ENCODE measurements at regions not wholly inside any gene's neighbourhood (a gene's known extent, or its start where the extent isn't known, plus 50 kb on each side); places are given as distances from the start of the nearest gene placed in this dataset.

DNA sequence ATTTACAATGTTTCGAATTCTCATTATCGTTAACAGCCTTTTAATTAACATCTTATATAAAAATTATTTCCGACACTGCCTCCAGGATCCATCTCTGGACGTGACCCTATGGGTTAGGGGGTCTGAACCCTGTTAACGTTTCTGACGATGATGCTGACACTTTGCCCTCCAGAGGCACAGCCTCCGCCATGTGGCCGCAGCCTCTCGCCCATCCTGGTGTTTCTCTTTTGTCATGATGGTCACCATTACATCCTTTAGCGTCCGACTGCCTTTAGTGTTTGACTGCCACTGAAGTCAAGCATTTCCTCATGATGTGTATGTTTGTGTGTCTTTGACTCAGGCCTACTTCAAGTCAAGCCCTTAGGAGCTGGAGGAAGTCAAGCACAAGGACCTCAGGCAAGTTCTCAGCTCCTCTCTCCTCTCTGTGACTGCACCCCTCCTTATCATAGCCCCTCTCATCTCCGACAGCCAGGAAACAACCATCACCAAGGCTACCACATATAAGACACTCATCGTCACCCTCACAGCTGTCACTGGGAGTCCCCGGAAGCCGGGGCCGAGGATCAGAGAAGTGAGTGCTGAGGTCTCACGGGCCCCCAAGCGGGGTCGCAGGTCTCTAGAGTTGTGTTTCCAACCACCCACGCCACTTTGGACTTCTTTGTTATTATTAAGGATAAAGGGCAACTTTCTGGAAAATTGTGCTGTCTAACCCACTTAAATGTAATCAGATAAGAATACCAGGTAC is 96.1 kb upstream of the PPP2R2D start:
- no peak overlapping the region for H3K27ac Mint-ChIP-seq
- H3K36me3 Mint-ChIP-seq: peaks cover 0 to 4% of the 10 kb centered on the region in 2 donors
- H3K27me3 Mint-ChIP-seq: peaks cover 20 to 25% of the 10 kb centered on the region in 2 donors
- no peak overlapping the region for H3K4me3 Mint-ChIP-seq
- H3K4me1 Mint-ChIP-seq: no peaks in the 10 kb centered on the region
- peaks cover 3 to 6% of the 10 kb centered on the region in 2 donors for H3K9me3 Mint-ChIP-seq
- DNase-seq: no peak
- no peak for ATAC-seq (replicated peaks)

DNA sequence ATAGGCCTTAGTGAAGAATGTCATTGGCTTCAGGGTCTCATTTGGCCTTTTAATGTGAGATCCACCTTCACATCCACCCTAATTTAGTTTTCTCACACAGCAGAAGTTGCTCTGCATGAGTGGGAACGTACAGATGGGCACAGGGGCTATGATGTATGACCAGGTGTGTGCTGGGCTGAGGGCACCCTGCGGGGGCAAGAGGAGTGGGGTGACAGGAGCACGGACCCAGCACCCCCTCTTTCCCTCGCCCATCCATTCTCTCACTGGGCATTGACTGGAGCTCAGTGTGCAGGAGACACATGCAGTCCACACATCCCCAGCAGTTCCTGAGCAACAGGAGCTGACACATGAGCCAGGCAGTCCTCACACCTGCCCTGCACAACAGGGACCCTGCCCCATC is 95.1 kb upstream of the PPP2R2D start:
- H3K9me3 Mint-ChIP-seq: no peaks in the 10 kb centered on the region
- H3K27me3 Mint-ChIP-seq: peaks cover 15 to 34% of the 10 kb centered on the region in 2 donors
- H3K4me3 Mint-ChIP-seq: no peak overlapping the region
- no peaks in the 10 kb centered on the region for H3K36me3 Mint-ChIP-seq
- no peak for DNase-seq
- ATAC-seq (replicated peaks): no peak
- no peak overlapping the region for H3K27ac Mint-ChIP-seq
- no peaks in the 10 kb centered on the region for H3K4me1 Mint-ChIP-seq

DNA sequence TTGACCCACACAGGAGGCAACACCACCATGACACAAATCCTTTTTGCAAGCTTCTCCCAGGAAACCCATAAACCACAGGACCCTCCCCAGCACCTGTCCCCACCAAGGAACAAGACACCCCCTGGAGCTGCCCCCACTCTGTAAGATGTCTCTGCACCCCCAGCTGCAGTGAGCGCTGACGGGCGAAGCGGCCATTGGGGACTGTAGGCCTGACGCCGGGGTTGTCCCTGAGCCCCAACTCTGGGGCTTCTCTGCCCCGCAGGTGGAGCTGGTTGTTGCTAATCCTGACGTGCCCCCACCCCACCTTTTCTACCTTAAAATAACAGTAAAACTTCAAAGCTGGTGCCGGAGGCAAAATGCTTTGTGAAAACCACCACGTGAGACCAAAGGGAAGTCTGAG is 94.7 kb upstream of the PPP2R2D start:
- Mint-ChIP-seq H3K36me3 (no peaks in the 10 kb centered on the region), H3K9me3 (no peaks in the 10 kb centered on the region), H3K4me1 (no peaks in the 10 kb centered on the region), H3K27me3 (peaks cover 15 to 36% of the 10 kb centered on the region in 2 donors), H3K4me3 (no peak overlapping the region), H3K27ac (no peak overlapping the region)
- DNase-seq (no peak), ATAC-seq (replicated peaks) (no peak)

DNA sequence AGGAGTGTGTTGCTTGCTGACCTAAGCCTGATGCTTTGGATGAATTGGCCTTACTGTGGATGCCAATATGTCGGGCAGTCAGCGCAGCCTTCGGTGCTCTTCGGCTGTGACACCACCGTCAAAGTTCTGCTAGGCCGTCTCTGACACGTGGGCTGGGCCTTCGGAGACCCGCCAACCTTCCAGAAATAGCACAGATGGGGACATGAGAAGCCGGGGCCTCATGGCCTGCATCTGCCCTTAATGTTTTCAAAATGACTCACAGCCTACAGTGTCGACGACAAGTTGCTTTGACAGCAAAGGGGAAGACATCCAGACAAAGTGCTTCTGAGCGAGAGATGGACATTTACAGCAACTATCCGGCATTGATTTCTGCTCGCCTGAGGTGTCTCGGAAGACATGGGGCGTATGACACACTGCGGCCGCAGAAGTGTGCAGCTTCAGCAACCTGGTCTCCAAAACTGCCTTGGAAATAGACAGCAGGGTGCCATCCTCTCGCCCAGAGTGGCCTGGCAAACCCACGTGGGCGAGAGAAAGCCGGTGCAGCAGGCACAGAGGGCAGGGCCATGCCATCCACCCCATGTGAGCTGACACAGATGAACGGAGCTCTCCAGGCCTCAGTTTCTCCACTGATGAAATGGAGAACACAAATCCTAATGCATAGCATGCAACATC is 94.0 kb upstream of the PPP2R2D start:
- no peaks in the 10 kb centered on the region for H3K36me3 Mint-ChIP-seq
- no peak overlapping the region for H3K4me3 Mint-ChIP-seq
- peaks cover 15 to 36% of the 10 kb centered on the region in 2 donors for H3K27me3 Mint-ChIP-seq
- DNase-seq (no peak), ATAC-seq (replicated peaks) (no peak)
- no peaks in the 10 kb centered on the region for H3K4me1 Mint-ChIP-seq
- H3K27ac Mint-ChIP-seq: no peak overlapping the region
- H3K9me3 Mint-ChIP-seq: no peaks in the 10 kb centered on the region

DNA sequence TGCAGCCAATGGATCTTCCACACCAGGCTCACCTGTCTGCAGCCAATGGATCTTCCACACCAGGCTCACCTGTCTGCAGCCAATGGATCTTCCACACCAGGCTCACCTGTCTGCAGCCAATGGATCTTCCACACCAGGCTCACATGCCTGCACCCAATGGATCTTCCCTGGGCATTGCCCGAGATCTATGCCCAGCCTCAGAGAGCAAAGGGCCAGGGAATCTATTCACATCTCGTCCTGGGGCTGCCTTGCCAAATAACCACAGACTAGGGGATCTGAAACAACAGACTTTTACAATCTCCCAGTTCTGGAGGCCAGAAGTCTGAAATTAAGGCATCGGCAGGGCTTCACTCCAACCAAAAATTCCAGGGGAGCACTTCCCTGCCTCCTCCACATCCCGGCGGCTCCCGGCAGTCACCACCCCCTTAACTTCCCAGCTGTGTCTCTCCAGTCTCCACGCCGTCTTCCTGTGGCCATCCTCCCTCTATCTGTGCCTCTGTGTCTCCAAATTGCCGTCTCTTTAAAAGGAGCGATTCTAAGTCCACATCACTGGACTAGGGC is 92.4 kb upstream of the PPP2R2D start:
- H3K9me3 Mint-ChIP-seq: no peaks in the 10 kb centered on the region
- no peaks in the 10 kb centered on the region for H3K4me1 Mint-ChIP-seq
- H3K27ac Mint-ChIP-seq: no peak overlapping the region
- no peak overlapping the region for H3K4me3 Mint-ChIP-seq
- ATAC-seq (replicated peaks) (no peak), DNase-seq (no peak)
- peaks cover 15 to 36% of the 10 kb centered on the region in 2 donors for H3K27me3 Mint-ChIP-seq
- no peaks in the 10 kb centered on the region for H3K36me3 Mint-ChIP-seq

DNA sequence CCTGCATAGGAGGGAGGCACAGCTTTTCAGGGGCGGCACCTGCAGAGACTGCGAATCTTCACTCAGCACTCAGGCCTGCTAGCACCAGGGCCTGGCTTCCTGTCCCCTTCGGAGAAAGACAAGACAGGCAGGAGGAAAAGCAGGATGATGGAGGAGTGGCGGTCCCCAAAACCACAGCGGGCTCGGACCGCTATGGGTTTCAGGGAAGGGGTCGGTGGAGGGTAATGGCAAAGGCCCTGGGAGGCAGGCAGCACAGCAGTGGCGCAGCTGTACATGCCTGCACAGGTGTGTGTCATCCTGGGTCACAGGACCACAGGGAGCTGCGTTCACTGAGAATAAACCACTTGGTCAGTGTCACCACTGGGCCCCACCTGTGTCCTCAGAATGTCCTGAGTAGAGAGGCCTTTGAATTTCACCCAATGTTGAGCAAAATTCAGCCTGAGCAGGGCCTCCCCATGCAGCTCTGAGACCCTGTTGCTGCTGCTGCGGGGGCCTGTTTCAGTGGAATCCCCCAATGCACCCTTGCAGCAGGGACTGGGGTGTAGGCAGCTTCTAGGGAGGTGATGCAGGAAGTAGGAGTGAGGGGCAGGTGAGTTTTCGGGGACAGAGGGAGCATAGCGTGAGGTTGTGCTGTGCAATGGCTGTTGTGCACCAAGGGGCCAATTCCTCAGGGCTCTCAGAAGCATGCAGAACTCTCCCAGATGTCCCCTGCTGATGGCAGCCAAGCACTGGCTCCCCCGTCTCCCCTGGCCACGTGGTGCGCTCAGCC is 90.6 kb upstream of the PPP2R2D start:
- no peak for ATAC-seq (replicated peaks)
- no peak overlapping the region for H3K27ac Mint-ChIP-seq
- H3K9me3 Mint-ChIP-seq: no peaks in the 10 kb centered on the region
- no peaks in the 10 kb centered on the region for H3K4me1 Mint-ChIP-seq
- H3K4me3 Mint-ChIP-seq: no peak overlapping the region
- peaks cover 17 to 26% of the 10 kb centered on the region in 2 donors for H3K27me3 Mint-ChIP-seq
- DNase-seq: no peak
- no peaks in the 10 kb centered on the region for H3K36me3 Mint-ChIP-seq

DNA sequence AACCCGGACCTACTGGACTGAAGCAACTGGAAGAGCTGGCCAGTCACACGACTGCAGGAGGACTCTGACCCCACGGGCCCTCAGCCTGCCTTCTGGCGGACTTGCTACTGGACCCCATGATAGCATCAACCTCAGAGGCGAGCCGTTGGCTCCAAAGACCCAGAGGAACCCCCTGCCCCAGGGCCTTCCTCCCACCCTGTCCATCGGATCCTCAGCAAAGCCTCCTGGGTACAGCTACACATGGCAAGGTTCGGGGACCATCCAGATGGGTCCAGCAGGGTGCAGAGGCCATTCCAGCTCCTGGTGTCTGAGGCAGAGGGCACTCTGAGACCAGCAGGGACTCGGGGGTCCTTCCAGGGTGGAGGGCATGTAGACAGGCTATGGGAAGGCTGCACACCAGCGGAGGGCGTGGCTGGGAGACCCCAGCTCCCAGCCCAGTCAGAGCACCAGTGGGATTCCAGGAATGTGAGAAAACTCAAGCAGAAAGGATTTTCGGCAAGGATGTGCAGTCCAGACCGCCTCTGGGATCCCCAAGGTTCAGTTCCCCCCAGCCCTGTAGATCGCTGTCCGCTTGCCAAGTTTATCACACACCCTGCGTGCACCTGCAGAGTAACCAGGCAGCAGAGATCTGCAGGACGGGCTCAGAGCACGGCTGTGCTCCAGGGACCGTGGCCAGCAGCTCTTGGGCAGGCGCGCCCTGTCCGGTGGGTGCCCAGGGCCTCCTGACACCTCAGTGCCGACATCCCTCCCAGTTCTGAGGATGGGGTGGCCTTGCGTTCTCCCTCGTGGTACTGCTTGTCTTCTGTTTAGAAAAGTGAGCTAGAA is 89.8 kb upstream of the PPP2R2D start:
- ATAC-seq (replicated peaks) (no peak), DNase-seq (no peak)
- no peaks in the 10 kb centered on the region for H3K9me3 Mint-ChIP-seq
- H3K27ac Mint-ChIP-seq: no peak overlapping the region
- no peaks in the 10 kb centered on the region for H3K4me1 Mint-ChIP-seq
- no peaks in the 10 kb centered on the region for H3K36me3 Mint-ChIP-seq
- H3K27me3 Mint-ChIP-seq: peaks cover 16 to 26% of the 10 kb centered on the region in 2 donors
- H3K4me3 Mint-ChIP-seq: no peak overlapping the region

DNA sequence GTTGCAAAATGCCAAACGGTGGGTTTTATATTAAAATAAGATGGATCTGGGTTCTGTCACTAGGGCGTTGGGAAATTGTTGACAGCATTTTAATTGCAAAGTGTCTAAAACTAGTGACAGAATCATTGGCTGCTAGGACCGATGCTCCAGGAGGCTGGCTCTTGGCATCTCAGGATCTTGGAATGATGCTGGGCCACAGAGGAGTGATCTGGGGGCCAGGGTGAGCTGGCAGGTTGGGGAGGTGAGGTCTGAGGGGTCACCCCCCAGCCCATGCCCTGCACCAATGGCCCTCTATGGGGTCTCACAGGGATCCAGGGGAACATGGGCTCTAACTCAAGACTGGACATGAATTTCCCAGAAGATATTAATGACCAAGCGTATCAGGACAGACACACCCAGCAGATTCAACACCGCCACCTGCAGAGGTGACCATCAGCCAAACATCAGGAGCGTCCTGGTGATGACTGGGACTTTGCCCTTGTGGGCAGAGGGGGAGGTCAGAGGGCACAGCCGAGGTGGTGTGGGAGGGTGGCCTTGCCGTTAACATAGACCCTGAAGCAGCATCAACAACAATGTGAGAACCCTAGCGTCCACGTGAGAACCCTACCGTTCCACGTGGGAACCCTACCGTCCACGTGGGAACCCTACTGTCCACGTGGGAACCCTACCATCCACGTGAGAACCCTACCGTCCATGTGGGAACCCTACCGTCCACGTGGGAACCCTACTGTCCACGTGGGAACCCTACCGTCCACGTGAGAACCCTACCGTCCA is 89.0 kb upstream of the PPP2R2D start:
- Mint-ChIP-seq H3K9me3 (no peaks in the 10 kb centered on the region), H3K27me3 (peaks cover 19 to 26% of the 10 kb centered on the region in 2 donors), H3K36me3 (no peaks in the 10 kb centered on the region), H3K27ac (no peak overlapping the region), H3K4me1 (no peaks in the 10 kb centered on the region), H3K4me3 (no peak overlapping the region)
- DNase-seq (no peak), ATAC-seq (replicated peaks) (no peak)

DNA sequence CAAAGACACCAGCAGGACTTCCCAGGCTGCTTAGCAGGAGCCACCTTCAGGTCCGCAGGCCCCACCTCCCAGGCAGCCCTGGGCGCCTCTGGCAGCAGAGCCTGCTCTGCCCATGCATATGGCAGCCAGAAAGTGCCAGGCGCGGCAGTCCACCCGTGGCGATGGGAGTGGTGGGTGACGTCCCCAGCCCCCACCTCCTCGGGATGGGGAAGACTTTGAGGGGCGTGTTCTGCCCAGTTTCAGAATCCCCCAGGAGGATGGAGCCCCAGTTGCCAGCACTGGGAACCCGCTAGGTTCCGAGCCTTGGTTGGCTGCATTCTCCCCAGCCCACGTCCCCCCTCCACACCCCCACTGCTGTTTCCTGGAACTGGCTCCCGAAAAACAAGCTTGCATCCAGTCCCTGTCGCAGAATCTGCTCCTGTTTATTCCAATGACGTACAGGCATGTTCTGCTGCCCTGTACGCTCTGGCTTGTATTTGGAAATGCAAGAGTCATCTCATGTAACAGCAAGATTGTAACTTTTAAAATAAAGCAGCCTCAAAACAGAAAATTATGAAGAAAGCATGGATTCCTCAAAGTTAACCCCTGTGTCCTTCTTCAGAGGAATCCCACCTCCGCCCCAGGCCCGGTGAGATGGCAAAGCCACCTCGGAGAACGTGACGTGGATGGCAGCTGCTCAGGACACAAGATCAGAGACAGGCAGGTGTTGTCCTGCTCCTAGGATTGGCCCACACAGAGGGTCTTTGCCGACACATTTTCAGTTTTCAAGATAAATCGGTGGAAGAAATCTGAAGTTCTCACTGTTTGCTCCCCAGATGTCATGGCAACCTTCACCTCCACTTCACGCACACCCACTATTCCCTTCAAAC is 87.8 kb upstream of the PPP2R2D start:
- ATAC-seq (replicated peaks) (no peak), DNase-seq (no peak)

DNA sequence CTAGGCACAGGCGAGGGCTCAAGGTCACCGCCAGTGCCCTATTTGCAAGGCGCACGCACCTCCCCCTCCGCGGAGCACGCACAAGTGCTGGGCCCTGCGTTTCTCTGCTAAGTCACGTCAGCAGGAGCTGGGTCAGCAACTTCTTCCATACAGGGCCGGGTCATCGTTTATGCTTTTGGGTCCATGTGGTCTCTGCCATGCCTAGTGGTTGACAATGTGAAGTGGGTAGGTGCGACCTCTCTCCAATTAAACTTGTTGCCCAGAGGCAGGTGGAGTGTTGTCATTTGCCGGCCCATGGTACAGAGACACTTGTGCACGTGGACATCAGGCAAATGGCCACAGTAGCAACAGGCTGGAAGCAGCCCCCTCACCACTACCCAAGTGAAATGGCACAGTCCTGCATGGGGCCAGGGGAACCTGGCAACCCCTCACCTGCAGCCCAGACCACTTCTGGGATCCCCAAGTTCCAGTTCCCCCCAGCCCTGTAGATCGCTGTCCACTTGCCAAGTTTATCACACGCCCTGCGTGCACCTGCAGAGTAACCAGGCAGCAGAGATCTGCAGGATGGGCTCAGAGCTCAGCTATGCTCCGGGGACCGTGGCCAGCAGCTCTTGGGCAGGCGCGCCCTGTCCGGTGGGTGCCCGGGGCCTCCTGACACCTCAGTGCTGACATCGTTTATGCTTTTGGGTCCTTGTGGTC is 86.1 kb upstream of the PPP2R2D start:
- H3K4me3 Mint-ChIP-seq: no peak overlapping the region
- H3K9me3 Mint-ChIP-seq: no peaks in the 10 kb centered on the region
- peaks cover 10 to 17% of the 10 kb centered on the region in 2 donors for H3K27me3 Mint-ChIP-seq
- ATAC-seq (replicated peaks): no peak
- no peaks in the 10 kb centered on the region for H3K36me3 Mint-ChIP-seq
- DNase-seq: no peak
- H3K27ac Mint-ChIP-seq: no peak overlapping the region
- no peaks in the 10 kb centered on the region for H3K4me1 Mint-ChIP-seq

More for the DNA sequence above, 87.8 kb upstream of the PPP2R2D start:
- H3K27me3 Mint-ChIP-seq: peaks cover 22 to 26% of the 10 kb centered on the region in 2 donors
- H3K4me1 Mint-ChIP-seq: no peaks in the 10 kb centered on the region
- H3K36me3 Mint-ChIP-seq: no peaks in the 10 kb centered on the region
- H3K27ac Mint-ChIP-seq: no peak overlapping the region
- H3K4me3 Mint-ChIP-seq: no peak overlapping the region
- H3K9me3 Mint-ChIP-seq: no peaks in the 10 kb centered on the region

DNA sequence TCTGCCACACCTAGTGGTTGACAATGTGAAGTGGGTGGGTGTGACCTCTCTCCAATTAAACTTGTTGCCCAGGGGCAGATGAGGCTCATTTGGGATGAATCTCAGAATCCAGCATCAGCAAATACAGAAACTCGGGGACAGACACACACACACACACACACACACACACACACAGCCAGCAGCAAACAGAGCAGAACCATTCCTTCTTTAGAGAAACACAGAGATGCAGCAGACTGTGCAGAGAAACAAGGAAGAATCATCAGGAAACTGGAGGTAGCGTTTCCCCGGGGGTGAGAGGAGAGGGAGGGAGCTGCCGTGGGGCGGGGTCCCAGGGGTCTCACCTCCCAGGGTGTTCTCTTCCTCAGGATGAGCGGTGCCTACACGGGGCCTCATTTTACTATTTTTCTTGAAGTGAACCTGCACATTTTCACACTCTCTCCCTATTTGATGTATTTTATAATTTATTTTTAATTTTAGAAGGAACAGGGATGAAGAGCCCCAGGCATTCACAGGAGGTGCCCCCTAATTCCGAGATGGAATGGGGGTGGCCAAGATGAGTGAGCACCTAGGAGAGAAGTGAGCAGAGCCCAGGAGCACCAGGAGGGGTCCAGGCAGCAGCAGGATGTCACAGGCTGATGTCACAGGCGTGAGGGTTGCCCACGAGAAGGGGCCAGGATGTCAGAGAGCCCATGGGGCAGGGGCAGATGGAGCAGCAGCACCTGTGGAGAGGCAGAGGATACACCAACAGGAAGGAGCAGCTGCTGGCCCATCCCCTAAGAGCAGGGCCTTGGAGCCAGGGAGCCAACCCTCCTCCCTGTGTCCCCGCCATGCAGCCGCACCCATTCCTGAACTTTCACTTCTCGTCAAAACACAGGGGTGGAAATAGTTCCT is 85.3 kb upstream of the PPP2R2D start:
- H3K36me3 Mint-ChIP-seq: no peaks in the 10 kb centered on the region
- DNase-seq: no peak
- H3K27me3 Mint-ChIP-seq: peaks cover 10 to 12% of the 10 kb centered on the region in 2 donors
- no peak for ATAC-seq (replicated peaks)
- H3K9me3 Mint-ChIP-seq: no peaks in the 10 kb centered on the region
- H3K4me1 Mint-ChIP-seq: no peaks in the 10 kb centered on the region
- no peak overlapping the region for H3K4me3 Mint-ChIP-seq
- H3K27ac Mint-ChIP-seq: no peak overlapping the region
